SU-DHL-6 (cell line): ENCODE measurements at regions not wholly inside any gene's neighbourhood (a gene's known extent, or its start where the extent isn't known, plus 50 kb on each side); places are given as distances from the start of the nearest gene placed in this dataset.
"Not testable (repeated sequence)": the region's sequence is repeated elsewhere in the genome, so short reads cannot be mapped to it uniquely, and the experiment has no call there.

Experiments
- H2AFZ ChIP-seq: fragments of 200-600 bp; sonication (generic); 2 replicates; pipeline ENCODE4 v1.6.1; 2014; ENCODE audit warnings: low read depth, mild to moderate bottlenecking, moderate library complexity, mixed read lengths, antibody characterized with exemption, low read length; ENCODE audit not compliant: severe bottlenecking
- H3F3A ChIP-seq: fragments of 200-600 bp; shearing (Covaris generic); 2 replicates; pipeline ENCODE4 v1.6.0; 2016; ENCODE audit warnings: antibody characterized with exemption, mild to moderate bottlenecking; ENCODE audit not compliant: insufficient read depth
- H3K27ac ChIP-seq: fragments of 200-600 bp; sonication (generic); 2 replicates; pipeline ENCODE4 v1.5.1; 2016; ENCODE audit warnings: low read depth, mild to moderate bottlenecking, low read length, moderate library complexity, mixed read lengths
- H3K27me3 ChIP-seq: fragments of 200-600 bp; sonication (generic), shearing (Covaris generic); 2 replicates; pipeline ENCODE4 v1.6.0; 2014; ENCODE audit warnings: mild to moderate bottlenecking, low read length
- H3K36me3 ChIP-seq: fragments of 200-600 bp; sonication (generic); 2 replicates; pipeline ENCODE4 v1.6.1; 2014; ENCODE audit warnings: mild to moderate bottlenecking, low read length, mixed read lengths
- H3K4me2 ChIP-seq: fragments of 300-600, 200-600 bp; shearing (Covaris generic), sonication (generic); 2 replicates; pipeline ENCODE4 v1.6.0; 2014; ENCODE audit warnings: low read length, low read depth, mild to moderate bottlenecking; ENCODE audit not compliant: poor library complexity, severe bottlenecking
- H3K4me3 ChIP-seq: fragments of 200-600 bp; sonication (generic); 2 replicates; pipeline ENCODE4 v1.5.1; 2014; ENCODE audit warnings: antibody characterized with exemption, low read length, mild to moderate bottlenecking, mixed read lengths; ENCODE audit not compliant: insufficient read depth, poor library complexity, severe bottlenecking
- H3K79me2 ChIP-seq: fragments of 200-600 bp; sonication (generic); 2 replicates; pipeline ENCODE4 v1.6.1; 2014; ENCODE audit warnings: mild to moderate bottlenecking, low read length, moderate library complexity; ENCODE audit not compliant: insufficient read depth
- H3K9ac ChIP-seq: fragments of 200-600 bp; sonication (generic); 2 replicates; pipeline ENCODE4 v1.7.0; 2014; ENCODE audit warnings: mild to moderate bottlenecking, low read length
- H3K9me2 ChIP-seq: fragments of 200-600 bp; sonication (generic); replicated peaks from 2 replicates; pipeline ENCODE4 v1.6.1; 2014; ENCODE audit warnings: low read length; ENCODE audit not compliant: insufficient read depth
- H3K9me3 ChIP-seq: fragments of 200-600 bp; sonication (generic); 2 replicates; pipeline ENCODE4 v1.6.1; 2014; ENCODE audit warnings: low read length, mixed read lengths; ENCODE audit not compliant: insufficient read depth
- H4K20me1 ChIP-seq: fragments of 200-600 bp; sonication (generic); 2 replicates; pipeline ENCODE4 v1.6.1; 2014; ENCODE audit warnings: low read depth, mild to moderate bottlenecking, antibody characterized with exemption, low read length, moderate library complexity, mixed read lengths
- CTCF ChIP-seq: fragments of 200-600 bp; sonication (generic); IDR thresholded peaks from one replicate; pipeline ENCODE4 v1.5.1; 2017; ENCODE audit warnings: antibody characterized with exemption, mild to moderate bottlenecking, low read length, moderate library complexity; ENCODE audit not compliant: insufficient read depth, poor library complexity, severe bottlenecking
- EZH2phosphoT487 ChIP-seq: fragments of 200-600 bp; sonication (generic), shearing (Covaris generic); conservative IDR thresholded peaks from 2 replicates; pipeline ENCODE4 v1.6.1; 2018; ENCODE audit warnings: mild to moderate bottlenecking, antibody characterized with exemption, low read length, moderate library complexity, mixed read lengths

- Histone ChIP-seq H2AFZ (no peak overlapping the region), H3K36me3 (no peaks in the 10 kb centered on the region), H3K4me2 (no peak overlapping the region), H3K9me3 (no peaks in the 10 kb centered on the region), H3F3A (no peaks in the 10 kb centered on the region), H3K79me2 (no peaks in the 10 kb centered on the region), H3K27me3 (no peaks in the 10 kb centered on the region), H3K4me3 (no peak overlapping the region), H3K27ac (no peak overlapping the region), H3K9ac (no peak overlapping the region), H4K20me1 (no peaks in the 10 kb centered on the region), H3K9me2 (no peaks in the 10 kb centered on the region)
- TF ChIP-seq CTCF: no peak
Measured at GRCh38 chr4:75211422-75211821, 278.5 kb downstream of the PARM1 start.

- Histone ChIP-seq H3K27ac (no peak overlapping the region), H3K4me3 (no peak overlapping the region), H4K20me1 (no peaks in the 10 kb centered on the region), H3K9ac (no peak overlapping the region), H3K79me2 (no peaks in the 10 kb centered on the region), H3K9me2 (no peaks in the 10 kb centered on the region), H2AFZ (no peak overlapping the region), H3K4me2 (no peak overlapping the region), H3K9me3 (no peaks in the 10 kb centered on the region), H3K27me3 (no peaks in the 10 kb centered on the region), H3F3A (no peaks in the 10 kb centered on the region), H3K36me3 (no peaks in the 10 kb centered on the region)
- TF ChIP-seq EZH2phosphoT487 (no peak), CTCF (no peak)
Measured at GRCh38 chr4:75207902-75208301, 275.0 kb downstream of the PARM1 start.

GRCh38 chr4:75195111-75195510, 262.2 kb downstream of the PARM1 start:
- Histone ChIP-seq H3K36me3 (no peaks in the 10 kb centered on the region), H3K4me2 (no peak overlapping the region), H3K27me3 (no peaks in the 10 kb centered on the region), H4K20me1 (no peaks in the 10 kb centered on the region), H2AFZ (no peak overlapping the region), H3K9me3 (no peaks in the 10 kb centered on the region), H3K27ac (no peak overlapping the region), H3K9ac (no peak overlapping the region), H3K79me2 (no peaks in the 10 kb centered on the region), H3K4me3 (no peak overlapping the region), H3K9me2 (no peaks in the 10 kb centered on the region), H3F3A (no peaks in the 10 kb centered on the region)
- no peak for TF ChIP-seq CTCF
- no peak for TF ChIP-seq EZH2phosphoT487

GRCh38 chr4:75194180-75194579, 261.3 kb downstream of the PARM1 start:
- Histone ChIP-seq H4K20me1 (no peaks in the 10 kb centered on the region), H3K79me2 (no peaks in the 10 kb centered on the region), H3F3A (no peaks in the 10 kb centered on the region), H2AFZ (no peak overlapping the region), H3K9me2 (no peaks in the 10 kb centered on the region), H3K27ac (no peak overlapping the region), H3K9ac (no peak overlapping the region), H3K4me3 (no peak overlapping the region), H3K4me2 (no peak overlapping the region), H3K27me3 (no peaks in the 10 kb centered on the region), H3K9me3 (no peaks in the 10 kb centered on the region), H3K36me3 (no peaks in the 10 kb centered on the region)
- no peak for TF ChIP-seq EZH2phosphoT487
- no peak for TF ChIP-seq CTCF

- H3K27ac ChIP-seq, H3K79me2 ChIP-seq, H3K27me3 ChIP-seq, H3K9me2 ChIP-seq, H2AFZ ChIP-seq, H3K36me3 ChIP-seq, H4K20me1 ChIP-seq, H3K9me3 ChIP-seq, H3K4me3 ChIP-seq, H3F3A ChIP-seq, H3K9ac ChIP-seq, H3K4me2 ChIP-seq: not testable (repeated sequence)
Measured at GRCh38 chr4:75192182-75192581, 259.3 kb downstream of the PARM1 start.
